GM18502 (cell line): ENCODE measurements at regions not wholly inside any gene's neighbourhood (a gene's known extent, or its start where the extent isn't known, plus 50 kb on each side); places are given as distances from the start of the nearest gene placed in this dataset.

Experiments
- ATAC-seq: cut with Tn5 transposase; IDR thresholded peaks from one replicate; pipeline ENCODE4 v1.9.1; 2021; ENCODE audit warnings: mild to moderate bottlenecking; ENCODE audit not compliant: unreplicated experiment, poor library complexity

DNA sequence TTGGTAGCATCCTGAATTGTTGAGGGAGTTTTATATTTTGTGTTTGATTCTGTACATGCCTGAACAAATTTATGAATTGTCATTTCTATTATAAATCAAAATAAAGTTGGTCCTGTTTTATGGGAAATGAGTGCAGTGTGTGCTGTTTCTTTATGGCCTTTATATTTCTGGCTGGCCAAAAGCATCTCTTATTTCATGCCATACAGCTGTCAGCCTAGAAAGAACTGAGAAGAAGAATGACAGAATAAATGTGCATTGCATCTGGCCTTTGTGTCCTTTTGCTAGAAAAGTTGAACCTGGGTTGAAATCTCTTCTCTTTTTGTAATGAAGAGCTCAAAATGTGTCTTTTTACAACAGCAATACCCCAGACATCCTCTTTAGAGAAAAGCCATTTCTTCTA lies 474.7 kb upstream of the LRATD1 start:
- ATAC-seq = no peak

DNA sequence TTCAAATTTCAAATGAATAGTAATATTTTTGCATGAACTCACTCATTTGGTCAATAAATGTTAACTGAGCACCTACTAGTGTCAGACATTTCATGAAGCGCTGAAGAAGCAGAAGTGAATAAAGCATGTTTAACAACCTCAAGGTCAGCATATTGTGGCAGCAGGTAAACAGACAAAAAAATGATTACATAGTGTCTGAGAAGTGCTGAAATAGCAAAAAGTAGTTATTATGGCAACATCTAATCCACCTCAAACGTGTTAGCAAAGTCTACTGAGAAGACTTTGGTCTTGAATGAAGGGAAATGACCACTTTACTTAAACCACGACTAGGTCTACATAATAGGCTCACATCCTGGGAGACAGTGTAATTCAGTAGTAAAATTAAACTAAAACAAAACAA lies 452.2 kb upstream of the LRATD1 start:
- ATAC-seq = no peak

GRCh38 chr2:14182227-14182946 lies 450.1 kb upstream of the LRATD1 start:
- no peak for ATAC-seq

- ATAC-seq = no peak
Observed at GRCh38 chr2:14185906-14186305, 446.6 kb upstream of the LRATD1 start.

- ATAC-seq = no peak
Observed at GRCh38 chr2:14188446-14188845, 444.1 kb upstream of the LRATD1 start.

DNA sequence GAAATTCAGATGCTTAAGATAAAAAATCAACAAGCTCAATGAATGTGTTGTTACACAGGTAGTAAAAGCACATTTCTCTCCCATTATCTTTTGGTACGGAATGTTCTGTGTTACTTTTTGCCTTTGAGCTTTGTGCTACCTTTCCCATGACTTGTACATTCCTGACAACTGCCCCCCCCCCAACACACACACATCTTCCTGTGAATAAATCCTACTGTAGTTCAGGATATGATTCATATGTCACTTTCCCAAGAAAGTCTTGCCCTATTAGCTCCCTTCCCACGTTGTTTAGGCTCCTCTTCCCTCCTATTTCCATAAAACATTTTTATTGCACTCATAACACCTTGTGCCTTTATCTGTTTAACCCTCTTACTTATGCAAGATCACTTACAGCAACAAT lies 442.6 kb upstream of the LRATD1 start:
- ATAC-seq = no peak

DNA sequence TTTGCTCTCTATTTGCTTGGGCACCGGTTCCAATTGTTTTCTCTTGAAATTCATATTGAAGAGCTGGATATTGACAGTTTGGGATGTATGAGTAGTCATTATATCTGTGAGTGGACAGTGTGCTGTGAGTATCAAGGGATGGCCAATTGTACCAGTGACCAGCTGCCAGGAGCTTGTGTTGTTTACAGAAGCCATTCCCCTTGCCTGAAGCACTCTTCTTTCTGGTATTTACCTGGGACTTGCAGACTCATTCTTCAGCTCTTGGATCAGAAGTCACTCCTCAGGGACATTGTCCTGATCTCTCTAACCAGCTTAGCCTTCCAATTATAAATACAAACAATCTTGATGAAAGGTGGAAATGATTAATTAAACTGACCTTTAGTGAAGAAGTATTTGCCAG lies 438.3 kb upstream of the LRATD1 start:
- ATAC-seq = no peak

- no peak for ATAC-seq
Observed at GRCh38 chr2:14197293-14197692, 435.2 kb upstream of the LRATD1 start.

DNA sequence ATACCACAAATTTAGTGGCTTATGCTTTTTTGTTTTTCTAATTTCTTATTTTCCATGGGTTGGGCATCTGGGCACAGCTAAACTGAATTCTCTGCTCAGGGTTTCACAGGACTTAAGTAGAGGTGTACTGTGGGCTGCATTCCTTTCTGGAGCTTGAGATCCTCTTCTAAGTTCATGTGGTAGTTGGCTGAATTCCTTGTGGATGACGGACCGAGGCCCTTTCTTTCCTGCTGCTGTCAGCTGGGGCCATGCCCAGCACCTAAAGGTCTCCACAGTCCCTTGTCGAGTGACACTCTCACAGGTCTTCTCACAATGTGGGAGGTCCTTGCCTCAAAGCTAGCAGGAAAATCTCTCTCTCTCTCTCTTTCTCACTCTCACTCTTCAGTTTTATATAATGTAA lies 433.5 kb upstream of the LRATD1 start:
- no peak for ATAC-seq

GRCh38 chr2:14219306-14219705 lies 413.2 kb upstream of the LRATD1 start:
- ATAC-seq = no peak

GRCh38 chr2:14220101-14220500 lies 412.4 kb upstream of the LRATD1 start:
- no peak for ATAC-seq

GRCh38 chr2:14221466-14221865 lies 411.1 kb upstream of the LRATD1 start:
- ATAC-seq = no peak

DNA sequence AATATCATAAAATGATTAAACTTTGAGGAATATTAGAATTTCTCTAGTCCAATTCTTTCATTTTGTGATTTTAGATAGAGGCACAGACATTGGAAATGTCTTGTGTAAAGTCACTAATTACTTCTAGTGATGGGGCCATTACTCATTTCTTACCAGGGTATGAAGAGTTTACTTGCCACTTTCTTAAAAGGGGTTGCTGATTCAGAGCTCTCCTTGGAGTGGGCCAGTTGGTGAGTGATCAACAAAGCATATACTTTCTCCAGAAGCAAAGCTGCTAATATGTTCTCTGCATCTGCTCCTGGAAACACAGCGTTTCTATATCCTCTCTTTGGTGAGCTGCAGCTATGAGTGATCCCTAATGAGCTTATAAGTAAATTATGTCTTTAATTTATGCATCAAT lies 408.9 kb upstream of the LRATD1 start:
- no peak for ATAC-seq

- ATAC-seq = no peak
Observed at GRCh38 chr2:14231391-14231898, 401.1 kb upstream of the LRATD1 start.

DNA sequence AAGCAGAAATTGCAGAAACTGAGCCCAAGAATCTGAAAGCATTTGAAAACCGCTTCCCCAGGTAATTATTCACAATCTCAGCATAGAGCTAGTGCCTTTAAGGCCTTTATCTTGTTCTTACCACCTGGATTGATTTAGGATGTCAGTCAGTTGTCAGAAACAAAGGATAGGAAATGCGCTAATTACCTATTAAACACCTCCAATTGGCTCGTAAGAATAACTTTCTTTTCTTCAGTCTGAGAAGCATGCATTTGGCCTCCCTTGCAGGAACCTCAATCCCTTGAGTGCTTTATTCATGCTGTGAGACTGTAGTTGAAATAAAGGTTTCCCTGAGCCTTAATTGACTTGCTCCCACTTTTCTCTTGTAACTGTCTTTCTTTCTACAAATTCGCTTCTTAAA lies 400.3 kb upstream of the LRATD1 start:
- ATAC-seq = no peak

DNA sequence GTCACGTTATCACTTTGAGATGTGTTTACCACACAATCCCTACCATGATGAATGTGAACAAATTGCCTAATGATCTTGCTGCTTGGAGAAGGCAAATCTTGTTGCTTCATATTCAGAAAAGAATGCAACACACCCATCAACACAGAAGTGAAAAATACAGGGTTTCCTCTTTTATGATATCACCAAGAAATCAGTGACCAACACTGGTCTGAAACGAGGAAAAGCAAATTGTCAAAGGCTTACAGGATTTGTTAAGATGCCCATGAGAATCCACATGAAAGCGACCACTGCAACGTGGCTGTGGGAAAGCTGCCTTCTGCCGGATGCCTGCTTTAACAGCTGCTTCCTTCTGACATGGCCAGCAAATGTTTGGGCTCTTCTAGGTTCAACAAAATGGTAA lies 397.6 kb upstream of the LRATD1 start:
- ATAC-seq = no peak

DNA sequence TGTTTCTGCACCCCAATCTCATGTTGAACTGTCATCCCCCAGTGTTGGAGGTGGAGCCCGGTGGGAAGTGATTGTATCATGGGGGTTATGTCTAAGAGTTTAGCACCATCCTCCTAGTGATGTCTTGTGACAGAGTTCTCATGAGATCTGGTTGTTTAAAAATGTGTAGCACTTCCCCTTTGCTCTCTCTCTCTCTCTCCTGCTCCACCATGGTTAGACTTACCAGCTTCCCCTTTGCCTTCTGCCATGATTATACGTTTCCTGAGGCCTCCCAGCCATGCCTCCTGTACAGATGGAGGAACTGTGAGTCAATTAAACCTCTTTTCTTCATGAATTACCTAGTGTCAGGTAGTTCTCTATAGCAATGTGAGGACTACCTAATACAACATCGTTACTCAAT lies 396.9 kb upstream of the LRATD1 start:
- no peak for ATAC-seq

DNA sequence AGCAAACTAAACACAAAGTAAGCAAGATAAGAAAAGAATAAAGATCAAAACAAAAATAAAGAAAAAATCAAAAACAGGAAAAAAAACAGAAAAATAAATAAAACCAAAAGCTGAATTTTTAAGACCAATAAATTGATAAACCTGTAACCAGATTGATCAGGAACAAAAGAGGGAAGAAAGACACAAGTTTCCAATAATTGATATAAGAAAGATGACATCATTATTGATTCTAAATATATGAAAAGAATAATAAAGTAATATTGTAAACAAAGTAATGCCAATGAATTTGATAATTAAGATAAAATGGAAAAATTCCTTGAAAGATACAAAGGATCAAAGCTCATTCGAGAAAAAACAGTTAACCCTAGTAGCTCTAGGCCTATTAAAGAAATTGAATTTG lies 394.6 kb upstream of the LRATD1 start:
- ATAC-seq = no peak

DNA sequence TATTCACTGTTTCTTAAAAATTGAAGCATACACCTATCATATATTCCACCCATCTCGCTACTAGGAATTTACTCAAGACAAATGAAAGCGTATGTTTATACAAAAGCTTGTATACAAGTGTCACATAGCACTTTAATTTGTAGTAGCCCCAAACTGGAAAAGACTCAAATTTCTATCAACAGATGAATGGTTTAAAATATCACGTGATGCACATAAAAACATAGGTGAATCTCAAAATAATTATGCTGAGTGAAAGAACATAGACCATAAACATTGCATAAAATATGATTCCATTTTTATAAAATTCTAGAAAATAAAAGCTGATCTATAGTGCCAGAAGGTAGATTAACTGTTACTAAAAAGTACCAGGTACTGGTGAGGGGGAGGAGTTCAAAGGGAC lies 392.9 kb upstream of the LRATD1 start:
- no peak for ATAC-seq

GRCh38 chr2:14240868-14241267 lies 391.6 kb upstream of the LRATD1 start:
- ATAC-seq = no peak

DNA sequence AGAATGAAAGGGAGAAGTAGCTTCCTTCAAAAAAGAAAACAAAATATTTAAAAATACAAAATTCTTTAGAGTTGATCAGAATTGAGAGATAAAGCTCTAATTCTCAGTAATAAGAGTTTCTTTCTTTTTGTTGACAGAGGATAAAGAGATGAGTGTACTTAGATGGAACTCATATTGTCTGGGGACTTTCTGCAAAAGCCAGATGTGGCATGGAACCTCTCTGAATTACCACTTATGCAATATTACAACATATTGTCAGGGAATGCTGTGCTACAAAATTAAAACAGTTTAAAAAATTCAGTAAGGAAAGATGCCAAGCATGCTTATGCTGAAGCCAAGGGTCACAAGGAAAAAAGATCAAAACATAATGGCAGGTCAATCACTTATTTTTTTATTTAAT lies 386.6 kb upstream of the LRATD1 start:
- no peak for ATAC-seq

GRCh38 chr2:14255135-14255820 lies 377.2 kb upstream of the LRATD1 start:
- no peak for ATAC-seq
